ENCODE measurements at regions not wholly inside any gene's neighbourhood (a gene's known extent, or its start where the extent isn't known, plus 50 kb on each side); places are given as distances from the start of the nearest gene placed in this dataset.
A peak's percentile ranks its signal among the peaks of the same experiment; 100 is the strongest.

GRCh38 chr13:30110301-30111070, 196.9 kb downstream of the KATNAL1 start:
- Histone ChIP-seq H3K9ac (ENCODE audit: low read length) (no peak overlapping the region), H3K4ac (ENCODE audit: low read depth in 1 of 2, low read length in 2 of 2) (no peak overlapping the region), H3K23ac (ENCODE audit: low read length in 2 of 2) (no peak overlapping the region), H3K4me2 (ENCODE audit: low read length, poor library complexity, severe bottlenecking) (no peak overlapping the region), H3K4me3 (ENCODE audit: insufficient read depth in 1 of 2, low read depth in 1 of 2, low read length in 2 of 2) (no peak overlapping the region), H3K36me3 (ENCODE audit: control insufficient read depth in 1 of 2, insufficient read depth in 2 of 2, low read depth in 1 of 2, low read length in 2 of 2) (no peaks in the 10 kb centered on the region), H3K9me3 (ENCODE audit: control insufficient read depth, low read length) (no peaks in the 10 kb centered on the region), H4K8ac (ENCODE audit: low read length) (no peak overlapping the region), H3K18ac (ENCODE audit: low read depth in 1 of 2, low read length in 2 of 2) (peak overlapping the region in 1 of 2 experiments; percentile 14), H2AFZ (ENCODE audit: low read depth, low read length) (no peak overlapping the region), H2BK120ac (ENCODE audit: low read depth, low read length) (no peak overlapping the region), H3K27me3 (ENCODE audit: control insufficient read depth in 1 of 2, insufficient read depth in 1 of 2, low read length in 2 of 2) (peaks cover 0 to 6% of the 10 kb centered on the region in 2 experiments), H2BK15ac (ENCODE audit: low read depth, poor library complexity, severe bottlenecking) (no peak overlapping the region), H3K4me1 (ENCODE audit: control insufficient read depth, insufficient read depth, low read depth, low read length) (peaks cover 9% of the 10 kb centered on the region), H3K27ac (ENCODE audit: low read length, poor library complexity, severe bottlenecking) (no peak overlapping the region), H2BK5ac (ENCODE audit: low read depth, low read length, poor library complexity, severe bottlenecking) (no peak overlapping the region), H3K79me1 (replicated peaks; ENCODE audit: low read length, poor library complexity, severe bottlenecking) (no peaks in the 10 kb centered on the region), H4K91ac (ENCODE audit: low read length) (no peak overlapping the region), H2AK5ac (ENCODE audit: low read length, severe bottlenecking) (no peak overlapping the region), H2BK12ac (ENCODE audit: low read length in 2 of 2) (peak overlapping the region; percentile 27 to 28), H3K14ac (ENCODE audit: low read length in 2 of 2) (no peak overlapping the region)
- 60% methylated on average over 9 of the region's 11 CpGs for WGBS
- DNase-seq, result peak; percentile 42

GRCh38 chr13:30109471-30110135, 197.7 kb downstream of the KATNAL1 start:
- Histone ChIP-seq H3K9ac (ENCODE audit: low read length) (no peak overlapping the region), H3K14ac (ENCODE audit: low read length in 2 of 2) (no peak overlapping the region), H3K4ac (ENCODE audit: low read depth in 1 of 2, low read length in 2 of 2) (no peak overlapping the region), H3K36me3 (ENCODE audit: control insufficient read depth in 1 of 2, insufficient read depth in 2 of 2, low read depth in 1 of 2, low read length in 2 of 2) (no peaks in the 10 kb centered on the region), H4K8ac (ENCODE audit: low read length) (no peak overlapping the region), H2BK15ac (ENCODE audit: low read depth, poor library complexity, severe bottlenecking) (no peak overlapping the region), H2BK5ac (ENCODE audit: low read depth, low read length, poor library complexity, severe bottlenecking) (no peak overlapping the region), H3K27ac (ENCODE audit: low read length, poor library complexity, severe bottlenecking) (no peak overlapping the region), H3K79me1 (replicated peaks; ENCODE audit: low read length, poor library complexity, severe bottlenecking) (no peaks in the 10 kb centered on the region), H3K9me3 (ENCODE audit: control insufficient read depth, low read length) (no peaks in the 10 kb centered on the region), H3K4me1 (ENCODE audit: control insufficient read depth, insufficient read depth, low read depth, low read length) (peaks cover 7% of the 10 kb centered on the region), H2BK12ac (ENCODE audit: low read length in 2 of 2) (no peak overlapping the region), H3K4me3 (ENCODE audit: insufficient read depth in 1 of 2, low read depth in 1 of 2, low read length in 2 of 2) (no peak overlapping the region), H2AFZ (ENCODE audit: low read depth, low read length) (no peak overlapping the region), H4K91ac (ENCODE audit: low read length) (no peak overlapping the region), H3K23ac (ENCODE audit: low read length in 2 of 2) (no peak overlapping the region), H3K4me2 (ENCODE audit: low read length, poor library complexity, severe bottlenecking) (no peak overlapping the region), H2BK120ac (ENCODE audit: low read depth, low read length) (no peak overlapping the region), H3K27me3 (ENCODE audit: control insufficient read depth in 1 of 2, insufficient read depth in 1 of 2, low read length in 2 of 2) (peaks cover 0 to 6% of the 10 kb centered on the region in 2 experiments), H3K18ac (ENCODE audit: low read depth in 1 of 2, low read length in 2 of 2) (no peak overlapping the region), H2AK5ac (ENCODE audit: low read length, severe bottlenecking) (no peak overlapping the region)
- 82% methylated on average over 6 of the region's 8 CpGs for WGBS
- no peak for DNase-seq

DNA sequence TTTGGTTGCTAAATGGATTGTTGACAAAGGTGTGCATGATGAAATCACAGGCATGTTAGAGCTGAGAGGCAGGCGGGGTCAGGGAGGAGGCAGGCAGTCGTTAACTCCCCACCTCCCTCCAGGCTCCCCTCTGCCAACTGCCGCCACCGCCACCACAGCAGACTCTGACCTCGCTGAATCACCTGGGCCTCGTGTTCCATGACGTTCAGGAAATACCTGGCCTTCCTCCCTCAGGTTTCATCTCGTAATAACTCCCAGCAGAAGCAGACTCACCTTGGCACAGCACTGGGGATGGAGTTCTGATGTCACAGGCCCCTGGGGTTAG, 198.5 kb downstream of the KATNAL1 start:
- Histone ChIP-seq H3K79me1 (replicated peaks; ENCODE audit: low read length, poor library complexity, severe bottlenecking) (no peaks in the 10 kb centered on the region), H2AFZ (ENCODE audit: low read depth, low read length) (no peak overlapping the region), H2AK5ac (ENCODE audit: low read length, severe bottlenecking) (no peak overlapping the region), H3K4me2 (ENCODE audit: low read length, poor library complexity, severe bottlenecking) (no peak overlapping the region), H3K4ac (ENCODE audit: low read depth in 1 of 2, low read length in 2 of 2) (no peak overlapping the region), H2BK15ac (ENCODE audit: low read depth, poor library complexity, severe bottlenecking) (peak overlapping the region; percentile 26), H3K36me3 (ENCODE audit: control insufficient read depth in 1 of 2, insufficient read depth in 2 of 2, low read depth in 1 of 2, low read length in 2 of 2) (no peaks in the 10 kb centered on the region), H2BK120ac (ENCODE audit: low read depth, low read length) (no peak overlapping the region), H4K8ac (ENCODE audit: low read length) (no peak overlapping the region), H3K27ac (ENCODE audit: low read length, poor library complexity, severe bottlenecking) (no peak overlapping the region), H3K14ac (ENCODE audit: low read length in 2 of 2) (peak overlapping the region in 1 of 2 experiments; percentile 62), H2BK12ac (ENCODE audit: low read length in 2 of 2) (peak overlapping the region in 1 of 2 experiments; percentile 10), H4K91ac (ENCODE audit: low read length) (no peak overlapping the region), H3K27me3 (ENCODE audit: control insufficient read depth in 1 of 2, insufficient read depth in 1 of 2, low read length in 2 of 2) (peaks cover 0 to 6% of the 10 kb centered on the region in 2 experiments), H3K18ac (ENCODE audit: low read depth in 1 of 2, low read length in 2 of 2) (no peak overlapping the region), H3K4me3 (ENCODE audit: insufficient read depth in 1 of 2, low read depth in 1 of 2, low read length in 2 of 2) (no peak overlapping the region), H3K4me1 (ENCODE audit: control insufficient read depth, insufficient read depth, low read depth, low read length) (peaks cover 6% of the 10 kb centered on the region), H3K23ac (ENCODE audit: low read length in 2 of 2) (no peak overlapping the region), H2BK5ac (ENCODE audit: low read depth, low read length, poor library complexity, severe bottlenecking) (no peak overlapping the region), H3K9ac (ENCODE audit: low read length) (no peak overlapping the region), H3K9me3 (ENCODE audit: control insufficient read depth, low read length) (no peaks in the 10 kb centered on the region)
- no peak for DNase-seq
- 84% methylated on average over 8 of the region's 8 CpGs for WGBS

DNA sequence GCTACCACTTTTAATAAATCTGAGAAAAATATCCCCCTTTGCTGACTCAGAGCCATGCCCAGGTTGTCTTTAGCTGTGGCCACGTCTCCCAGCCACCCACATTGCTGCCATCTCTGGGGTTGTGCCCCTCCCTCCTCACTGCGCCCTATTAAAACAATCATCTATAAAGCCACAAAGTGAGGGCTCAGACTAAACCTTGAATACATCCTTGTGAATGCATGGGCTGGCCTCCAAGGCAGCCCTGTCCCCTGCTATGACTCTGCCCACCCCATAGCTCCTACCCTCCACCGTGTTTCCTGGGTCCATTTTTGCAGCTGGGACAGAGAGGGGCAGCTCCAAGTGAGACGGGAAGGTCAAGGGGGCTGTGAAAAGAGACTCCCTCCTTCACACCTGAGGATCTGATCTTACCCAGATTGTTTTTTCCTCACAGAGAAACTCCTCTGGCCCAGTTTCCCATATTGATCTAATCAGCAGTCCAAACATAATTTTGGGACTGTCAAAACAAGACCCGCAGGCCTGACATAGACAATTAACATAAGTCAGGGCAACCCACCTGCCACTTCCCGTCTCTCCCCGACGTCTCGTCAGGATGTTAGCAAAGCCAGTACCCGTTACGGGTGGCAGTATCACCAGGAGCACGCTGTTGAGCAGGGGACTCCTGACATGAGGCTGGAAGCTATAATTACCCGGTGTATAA, 199.0 kb downstream of the KATNAL1 start:
- Histone ChIP-seq H3K79me1 (replicated peaks; ENCODE audit: low read length, poor library complexity, severe bottlenecking) (no peaks in the 10 kb centered on the region), H3K4ac (ENCODE audit: low read depth in 1 of 2, low read length in 2 of 2) (no peak overlapping the region)
- WGBS, result 89% methylated on average over 13 of the region's 13 CpGs

More for the DNA sequence above, 199.0 kb downstream of the KATNAL1 start:
- H3K27ac ChIP-seq (ENCODE audit: low read length, poor library complexity, severe bottlenecking), result no peak overlapping the region
- H3K36me3 ChIP-seq (ENCODE audit: control insufficient read depth in 1 of 2, insufficient read depth in 2 of 2, low read depth in 1 of 2, low read length in 2 of 2), result no peaks in the 10 kb centered on the region
- peak overlapping the region in 1 of 2 experiments; percentile 29 for H3K18ac ChIP-seq (ENCODE audit: low read depth in 1 of 2, low read length in 2 of 2)
- no peak overlapping the region for H3K4me2 ChIP-seq (ENCODE audit: low read length, poor library complexity, severe bottlenecking)
- peak overlapping the region in 1 of 2 experiments; percentile 10 for H2BK12ac ChIP-seq (ENCODE audit: low read length in 2 of 2)
- H2BK120ac ChIP-seq (ENCODE audit: low read depth, low read length), result no peak overlapping the region
- no peak overlapping the region for H3K14ac ChIP-seq (ENCODE audit: low read length in 2 of 2)
- no peak overlapping the region for H3K9ac ChIP-seq (ENCODE audit: low read length)
- H2BK5ac ChIP-seq (ENCODE audit: low read depth, low read length, poor library complexity, severe bottlenecking), result no peak overlapping the region
- DNase-seq, result no peak
- H3K27me3 ChIP-seq (ENCODE audit: control insufficient read depth in 1 of 2, insufficient read depth in 1 of 2, low read length in 2 of 2), result peaks cover 0 to 6% of the 10 kb centered on the region in 2 experiments
- H3K23ac ChIP-seq (ENCODE audit: low read length in 2 of 2), result no peak overlapping the region
- H2BK15ac ChIP-seq (ENCODE audit: low read depth, poor library complexity, severe bottlenecking), result peak overlapping the region; percentile 60
- no peaks in the 10 kb centered on the region for H3K9me3 ChIP-seq (ENCODE audit: control insufficient read depth, low read length)
- H3K4me3 ChIP-seq (ENCODE audit: insufficient read depth in 1 of 2, low read depth in 1 of 2, low read length in 2 of 2), result no peak overlapping the region
- H2AK5ac ChIP-seq (ENCODE audit: low read length, severe bottlenecking), result no peak overlapping the region
- no peak overlapping the region for H2AFZ ChIP-seq (ENCODE audit: low read depth, low read length)
- H3K4me1 ChIP-seq (ENCODE audit: control insufficient read depth, insufficient read depth, low read depth, low read length), result peaks cover 6% of the 10 kb centered on the region
- no peak overlapping the region for H4K91ac ChIP-seq (ENCODE audit: low read length)
- H4K8ac ChIP-seq (ENCODE audit: low read length), result no peak overlapping the region

Measured in mesenchymal stem cell (in vitro differentiated cells and primary cell).